ENCODE measurements at regions not wholly inside any gene's neighbourhood (a gene's known extent, or its start where the extent isn't known, plus 50 kb on each side); places are given as distances from the start of the nearest gene placed in this dataset.
"Not testable (repeated sequence)": the region's sequence is repeated elsewhere in the genome, so short reads cannot be mapped to it uniquely, and the experiment has no call there.

- TF ChIP-seq CTCF (IDR thresholded peaks at IDR 0.05; ENCODE audit: control extremely low read depth, extremely low read depth, low read depth, missing control alignments), result no peak
Observed at GRCh38 chr13:34730961-34731360, 211.1 kb upstream of the NBEA start.

GRCh38 chr13:34731486-34731885, 210.6 kb upstream of the NBEA start:
- ChIA-PET CTCF (no interaction called here), POLR2A (no interaction called here)
- no peak for TF ChIP-seq CTCF (IDR thresholded peaks at IDR 0.05; ENCODE audit: control extremely low read depth, extremely low read depth, low read depth, missing control alignments)

More at GRCh38 chr13:34730961-34731360, 211.1 kb upstream of the NBEA start:
- ChIA-PET POLR2A (no interaction called here), CTCF (no interaction called here)
- no peak for DNase-seq (ENCODE audit: extremely low spot score)

GRCh38 chr13:34733721-34734120, 208.3 kb upstream of the NBEA start:
- TF ChIP-seq CTCF (IDR thresholded peaks at IDR 0.05; ENCODE audit: control extremely low read depth, extremely low read depth, low read depth, missing control alignments), result no peak
- DNase-seq (ENCODE audit: extremely low spot score), result no peak
- CTCF ChIA-PET, result interaction anchor here (1.0 kb wide), 1 partner anchor 14 kb away, joined by 3 read pairs; no protein-coding TSS in a partner anchor
- POLR2A ChIA-PET, result no interaction called here

More at GRCh38 chr13:34731486-34731885, 210.6 kb upstream of the NBEA start:
- no peak for DNase-seq (ENCODE audit: extremely low spot score)

GRCh38 chr13:34734932-34735331, 207.1 kb upstream of the NBEA start:
- TF ChIP-seq CTCF (IDR thresholded peaks at IDR 0.05; ENCODE audit: control extremely low read depth, extremely low read depth, low read depth, missing control alignments), result no peak
- ChIA-PET CTCF (no interaction called here), POLR2A (no interaction called here)
- DNase-seq (ENCODE audit: extremely low spot score), result no peak

GRCh38 chr13:34738254-34738992, 203.6 kb upstream of the NBEA start:
- DNase-seq (ENCODE audit: extremely low spot score), result no peak
- no peak for TF ChIP-seq CTCF (IDR thresholded peaks at IDR 0.05; ENCODE audit: control extremely low read depth, extremely low read depth, low read depth, missing control alignments)
- ChIA-PET CTCF (interaction anchor here (0.9 to 1.5 kb wide), 3 partner anchors 10 to 16 kb away, joined by 3 read pairs; no protein-coding TSS in a partner anchor), POLR2A (no interaction called here)

GRCh38 chr13:34747056-34747455, 195.0 kb upstream of the NBEA start:
- DNase-seq (ENCODE audit: extremely low spot score); POLR2A ChIA-PET: not testable (repeated sequence)
- CTCF ChIA-PET, result interaction anchor here (1.2 to 1.5 kb wide), 2 partner anchors 10 to 13 kb away, joined by 3 read pairs; no protein-coding TSS in a partner anchor

- ChIA-PET CTCF (interaction anchor here (1.2 to 1.5 kb wide), 2 partner anchors 10 to 14 kb away, joined by 3 read pairs; no protein-coding TSS in a partner anchor), POLR2A (no interaction called here)
- no peak for DNase-seq (ENCODE audit: extremely low spot score)
- TF ChIP-seq CTCF (IDR thresholded peaks at IDR 0.05; ENCODE audit: control extremely low read depth, extremely low read depth, low read depth, missing control alignments), result no peak
Observed at GRCh38 chr13:34747507-34747906, 194.6 kb upstream of the NBEA start.

All from GM10248 (cell line).